ENCODE measurements at regions not wholly inside any gene's neighbourhood (a gene's known extent, or its start where the extent isn't known, plus 50 kb on each side); places are given as distances from the start of the nearest gene placed in this dataset.

DNA sequence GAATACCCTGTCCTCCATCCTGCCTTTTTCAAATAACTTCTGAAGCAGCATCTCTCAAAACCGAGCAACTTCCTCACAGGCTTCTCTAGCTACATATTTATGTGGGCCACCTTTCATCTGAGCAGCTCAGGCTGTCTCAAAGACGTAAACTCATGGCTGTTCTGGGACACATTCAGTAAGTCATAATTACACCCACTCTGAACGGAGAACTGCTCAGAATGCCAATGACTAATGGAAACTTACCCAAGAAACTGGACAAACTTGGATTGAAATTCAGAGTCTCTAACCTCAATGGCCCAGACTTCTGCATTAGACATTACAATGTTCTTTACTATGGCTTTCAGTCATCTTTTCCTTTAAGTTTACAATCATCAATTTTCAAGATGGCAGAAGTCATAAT lies 145.2 kb downstream of the RAD51AP2 start:
- Histone ChIP-seq H3K36me3 (ENCODE audit: control insufficient read depth in 1 of 2, insufficient read depth in 2 of 2, low read length in 2 of 2) (no peaks in the 10 kb centered on the region), H3K4me3 (replicated peaks in 1 of 2; ENCODE audit: low read depth in 1 of 2, low read length in 2 of 2) (no peak overlapping the region), H2AFZ (ENCODE audit: low read depth, low read length, poor library complexity, severe bottlenecking) (no peak overlapping the region), H3K4me2 (ENCODE audit: low read length) (no peak overlapping the region), H3K9ac (ENCODE audit: low read length) (no peak overlapping the region), H3K27me3 (ENCODE audit: insufficient read depth, low read length) (peaks cover 19% of the 10 kb centered on the region), H3K27ac (ENCODE audit: low read depth, low read length) (no peak overlapping the region), H3K4me1 (ENCODE audit: control insufficient read depth in 1 of 2, insufficient read depth in 2 of 2, low read length in 2 of 2) (no peaks in the 10 kb centered on the region), H3K9me2 (ENCODE audit: insufficient read depth) (no peaks in the 10 kb centered on the region), H3K9me3 (ENCODE audit: control insufficient read depth in 1 of 2, insufficient read depth in 1 of 2, low read depth in 1 of 2, low read length in 2 of 2) (no peaks in the 10 kb centered on the region), H4K20me1 (ENCODE audit: insufficient read depth) (no peaks in the 10 kb centered on the region), H3K79me2 (ENCODE audit: insufficient read depth, low read length) (no peaks in the 10 kb centered on the region)
- TF ChIP-seq, protein P1, sequence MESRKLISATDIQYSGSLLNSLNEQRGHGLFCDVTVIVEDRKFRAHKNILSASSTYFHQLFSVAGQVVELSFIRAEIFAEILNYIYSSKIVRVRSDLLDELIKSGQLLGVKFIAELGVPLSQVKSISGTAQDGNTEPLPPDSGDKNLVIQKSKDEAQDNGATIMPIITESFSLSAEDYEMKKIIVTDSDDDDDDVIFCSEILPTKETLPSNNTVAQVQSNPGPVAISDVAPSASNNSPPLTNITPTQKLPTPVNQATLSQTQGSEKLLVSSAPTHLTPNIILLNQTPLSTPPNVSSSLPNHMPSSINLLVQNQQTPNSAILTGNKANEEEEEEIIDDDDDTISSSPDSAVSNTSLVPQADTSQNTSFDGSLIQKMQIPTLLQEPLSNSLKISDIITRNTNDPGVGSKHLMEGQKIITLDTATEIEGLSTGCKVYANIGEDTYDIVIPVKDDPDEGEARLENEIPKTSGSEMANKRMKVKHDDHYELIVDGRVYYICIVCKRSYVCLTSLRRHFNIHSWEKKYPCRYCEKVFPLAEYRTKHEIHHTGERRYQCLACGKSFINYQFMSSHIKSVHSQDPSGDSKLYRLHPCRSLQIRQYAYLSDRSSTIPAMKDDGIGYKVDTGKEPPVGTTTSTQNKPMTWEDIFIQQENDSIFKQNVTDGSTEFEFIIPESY (IDR thresholded peaks at IDR 0.05; ENCODE audit: extremely low read depth, insufficient replicate concordance, low read length), result no peak
- TF ChIP-seq, protein P2, sequence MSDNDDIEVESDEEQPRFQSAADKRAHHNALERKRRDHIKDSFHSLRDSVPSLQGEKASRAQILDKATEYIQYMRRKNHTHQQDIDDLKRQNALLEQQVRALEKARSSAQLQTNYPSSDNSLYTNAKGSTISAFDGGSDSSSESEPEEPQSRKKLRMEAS (IDR thresholded peaks at IDR 0.05), result no peak
- TF ChIP-seq SRF (IDR thresholded peaks at IDR 0.05; ENCODE audit: low read depth), result no peak
- no peak for TF ChIP-seq CEBPB (IDR thresholded peaks at IDR 0.05; ENCODE audit: low read depth)
- no peak for TF ChIP-seq SP1 (IDR thresholded peaks at IDR 0.05; ENCODE audit: low read depth)
- no peak for TF ChIP-seq TCF7L2 (IDR thresholded peaks at IDR 0.05; ENCODE audit: borderline replicate concordance, extremely low read depth, insufficient read depth, insufficient read length)
- no peak for TF ChIP-seq ZNF274 (IDR thresholded peaks at IDR 0.05; ENCODE audit: low read depth, low read length)
- intact Hi-C loops (cut with micrococcal nuclease), result no loop called here
- CTCF ChIA-PET, result no interaction called here
- BruUV-seq (replicated peaks), result no TSS peak
- ATAC-seq (no peak), DNase-seq (ENCODE audit: low read depth, low spot score) (no peak)
- RAD21 ChIA-PET (ENCODE audit: low non-redundant PET in 1 of 2, low total read pairs in 2 of 2, uncharacterized antibody in 2 of 2, unreplicated experiment in 2 of 2), result no interaction called here
- POLR2A ChIA-PET, result no interaction called here

DNA sequence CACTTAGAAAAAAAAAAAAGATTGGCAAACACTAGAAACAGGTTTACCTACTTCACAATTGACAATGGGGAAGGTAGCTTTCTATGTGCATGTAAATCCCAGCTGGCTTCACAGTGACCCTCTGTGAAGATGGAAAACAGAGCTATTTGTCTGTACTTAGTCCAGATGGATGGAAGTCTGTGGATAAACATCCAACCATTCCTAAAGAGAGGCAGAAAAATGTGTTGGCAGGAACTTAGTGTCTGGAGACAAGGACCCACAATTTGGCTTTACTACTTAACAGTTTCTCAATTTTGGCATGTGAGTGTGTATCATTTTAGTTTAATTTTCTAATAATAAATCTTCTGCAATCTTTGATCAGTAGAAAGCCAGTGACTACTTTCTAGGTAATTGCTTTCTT lies 154.4 kb downstream of the RAD51AP2 start:
- H3K4me2 ChIP-seq (ENCODE audit: low read length), result no peak overlapping the region
- no peak overlapping the region for H2AFZ ChIP-seq (ENCODE audit: low read depth, low read length, poor library complexity, severe bottlenecking)
- POLR2A ChIA-PET, result no interaction called here
- no peak overlapping the region for H3K4me3 ChIP-seq (replicated peaks in 1 of 2; ENCODE audit: low read depth in 1 of 2, low read length in 2 of 2)
- no peaks in the 10 kb centered on the region for H3K9me3 ChIP-seq (ENCODE audit: control insufficient read depth in 1 of 2, insufficient read depth in 1 of 2, low read depth in 1 of 2, low read length in 2 of 2)
- H3K9me2 ChIP-seq (ENCODE audit: insufficient read depth), result no peaks in the 10 kb centered on the region
- no peak overlapping the region for H3K27ac ChIP-seq (ENCODE audit: low read depth, low read length)
- intact Hi-C loops (cut with micrococcal nuclease), result no loop called here
- ATAC-seq, result no peak
- no peaks in the 10 kb centered on the region for H4K20me1 ChIP-seq (ENCODE audit: insufficient read depth)
- TF ChIP-seq EZH2phosphoT487 (IDR thresholded peaks at IDR 0.05; ENCODE audit: borderline replicate concordance), result no peak
- no TSS peak for BruUV-seq (replicated peaks)
- H3K36me3 ChIP-seq (ENCODE audit: control insufficient read depth in 1 of 2, insufficient read depth in 2 of 2, low read length in 2 of 2), result no peaks in the 10 kb centered on the region
- H3K79me2 ChIP-seq (ENCODE audit: insufficient read depth, low read length), result no peaks in the 10 kb centered on the region
- CTCF ChIA-PET, result no interaction called here
- no peaks in the 10 kb centered on the region for H3K4me1 ChIP-seq (ENCODE audit: control insufficient read depth in 1 of 2, insufficient read depth in 2 of 2, low read length in 2 of 2)
- no peak for DNase-seq (ENCODE audit: low read depth, low spot score)
- H3K9ac ChIP-seq (ENCODE audit: low read length), result no peak overlapping the region
- peaks cover 5% of the 10 kb centered on the region; the same call in 1 of the 2 replicates for H3K27me3 ChIP-seq (ENCODE audit: insufficient read depth, low read length)
- RAD21 ChIA-PET (ENCODE audit: low non-redundant PET in 1 of 2, low total read pairs in 2 of 2, uncharacterized antibody in 2 of 2, unreplicated experiment in 2 of 2), result no interaction called here

All from HCT116 (cell line).